Stimulated activated CD8-positive, alpha-beta memory T cell treated with anti-CD3 and anti-CD28 coated beads, Interleukin-12 subunit alpha, Interleukin-12 subunit beta, amount 100 ng/mL, for 24 hours (primary cell): ENCODE measurements at regions not wholly inside any gene's neighbourhood (a gene's known extent, or its start where the extent isn't known, plus 50 kb on each side); places are given as distances from the start of the nearest gene placed in this dataset.

ENCODE experiments used
- DNase-seq: peaks from one replicate; pipeline ENCODE4 v3.0.0-alpha.2; 2020; ENCODE audit errors: extremely low read depth

- no peak for DNase-seq
Measured at GRCh38 chr2:129748250-129748649, 231.2 kb upstream of the RAB6C start.

- DNase-seq: no peak
Measured at GRCh38 chr2:129748653-129749052, 230.8 kb upstream of the RAB6C start.

- no peak for DNase-seq
Measured at GRCh38 chr2:129751409-129751808, 228.1 kb upstream of the RAB6C start.

GRCh38 chr2:129752176-129752575 is 227.3 kb upstream of the RAB6C start:
- DNase-seq: no peak

- no peak for DNase-seq
Measured at GRCh38 chr2:129752686-129753085, 226.8 kb upstream of the RAB6C start.

- DNase-seq: no peak
Measured at GRCh38 chr2:129753261-129753660, 226.2 kb upstream of the RAB6C start.

- DNase-seq: no peak
Measured at GRCh38 chr2:129754421-129754820, 225.0 kb upstream of the RAB6C start.

- DNase-seq: no peak
Measured at GRCh38 chr2:129754831-129755230, 224.6 kb upstream of the RAB6C start.

GRCh38 chr2:129755786-129756185 is 223.7 kb upstream of the RAB6C start:
- DNase-seq: no peak

- no peak for DNase-seq
Measured at GRCh38 chr2:129756276-129756675, 223.2 kb upstream of the RAB6C start.

GRCh38 chr2:129757366-129757914 is 222.0 kb upstream of the RAB6C start:
- no peak for DNase-seq

- DNase-seq: no peak
Measured at GRCh38 chr2:129757915-129758783, 221.3 kb upstream of the RAB6C start.

- DNase-seq: no peak
Measured at GRCh38 chr2:129758784-129759471, 220.5 kb upstream of the RAB6C start.

- no peak for DNase-seq
Measured at GRCh38 chr2:129759472-129760010, 219.9 kb upstream of the RAB6C start.

- DNase-seq: no peak
Measured at GRCh38 chr2:129760669-129761068, 218.8 kb upstream of the RAB6C start.

- DNase-seq: no peak
Measured at GRCh38 chr2:129761569-129762021, 217.9 kb upstream of the RAB6C start.

GRCh38 chr2:129762386-129763189 is 216.9 kb upstream of the RAB6C start:
- no peak for DNase-seq

GRCh38 chr2:129763190-129763846 is 216.1 kb upstream of the RAB6C start:
- no peak for DNase-seq

- DNase-seq: no peak
Measured at GRCh38 chr2:129763966-129764365, 215.5 kb upstream of the RAB6C start.

- no peak for DNase-seq
Measured at GRCh38 chr2:129764376-129765325, 214.8 kb upstream of the RAB6C start.
